RWPE2 (cell line): ENCODE measurements at regions not wholly inside any gene's neighbourhood (a gene's known extent, or its start where the extent isn't known, plus 50 kb on each side); places are given as distances from the start of the nearest gene placed in this dataset.
"Not testable (repeated sequence)": the region's sequence is repeated elsewhere in the genome, so short reads cannot be mapped to it uniquely, and the experiment has no call there.

Experiments
- ATAC-seq: fragments of 200-7000 bp; cut with Tn5 transposase; 3 replicates; pipeline ENCODE4 v1.9.1; 2021; ENCODE audit warnings: low read depth
- DNase-seq: peaks from one replicate; pipeline ENCODE4 v3.0.0-alpha.2; 2020; ENCODE audit warnings: low spot score
- H3K27ac ChIP-seq: fragments of 450-650 bp; 2 replicates; pipeline ENCODE4 v1.5.1; 2017; ENCODE audit warnings: mild to moderate bottlenecking; ENCODE audit not compliant: poor library complexity, severe bottlenecking
- H3K27me3 ChIP-seq: fragments of 250-450 bp; sonication (Bioruptor Pico); 2 replicates; pipeline ENCODE4 v1.5.1; 2021; ENCODE audit warnings: mild to moderate bottlenecking, moderate library complexity; ENCODE audit not compliant: insufficient read depth, poor library complexity, severe bottlenecking
- H3K36me3 ChIP-seq: fragments of 250-450 bp; sonication (Bioruptor Pico); 2 replicates; pipeline ENCODE4 v1.5.1; 2020; ENCODE audit warnings: low read depth, mild to moderate bottlenecking, moderate library complexity
- H3K4me1 ChIP-seq: fragments of 250-450 bp; sonication (Bioruptor Pico); 2 replicates; pipeline ENCODE4 v1.5.1; 2021; ENCODE audit warnings: mild to moderate bottlenecking, moderate library complexity; ENCODE audit not compliant: insufficient read depth, poor library complexity, severe bottlenecking
- H3K4me3 ChIP-seq: fragments of 250-450 bp; sonication (Bioruptor Pico); 2 replicates; pipeline ENCODE4 v1.5.1; 2021; ENCODE audit warnings: mild to moderate bottlenecking, moderate library complexity; ENCODE audit not compliant: severe bottlenecking
- H3K9me3 ChIP-seq: fragments of 250-450 bp; sonication (Bioruptor Pico); 2 replicates; pipeline ENCODE4 v1.5.1; 2021; ENCODE audit warnings: mild to moderate bottlenecking, moderate library complexity; ENCODE audit not compliant: severe bottlenecking
- TF ChIP-seq, protein P1 (sequence below): fragments of 450-650 bp; IDR thresholded peaks from one replicate; pipeline ENCODE4 v1.5.1; 2017; ENCODE audit warnings: mild to moderate bottlenecking, moderate library complexity; ENCODE audit not compliant: poor library complexity, severe bottlenecking

- no peaks in the 10 kb centered on the region for H3K36me3 ChIP-seq
- H3K4me3 ChIP-seq: no peak overlapping the region
- no peaks in the 10 kb centered on the region for H3K9me3 ChIP-seq
- H3K4me1 ChIP-seq: peaks cover 23% of the 10 kb centered on the region
- TF ChIP-seq, protein P1, sequence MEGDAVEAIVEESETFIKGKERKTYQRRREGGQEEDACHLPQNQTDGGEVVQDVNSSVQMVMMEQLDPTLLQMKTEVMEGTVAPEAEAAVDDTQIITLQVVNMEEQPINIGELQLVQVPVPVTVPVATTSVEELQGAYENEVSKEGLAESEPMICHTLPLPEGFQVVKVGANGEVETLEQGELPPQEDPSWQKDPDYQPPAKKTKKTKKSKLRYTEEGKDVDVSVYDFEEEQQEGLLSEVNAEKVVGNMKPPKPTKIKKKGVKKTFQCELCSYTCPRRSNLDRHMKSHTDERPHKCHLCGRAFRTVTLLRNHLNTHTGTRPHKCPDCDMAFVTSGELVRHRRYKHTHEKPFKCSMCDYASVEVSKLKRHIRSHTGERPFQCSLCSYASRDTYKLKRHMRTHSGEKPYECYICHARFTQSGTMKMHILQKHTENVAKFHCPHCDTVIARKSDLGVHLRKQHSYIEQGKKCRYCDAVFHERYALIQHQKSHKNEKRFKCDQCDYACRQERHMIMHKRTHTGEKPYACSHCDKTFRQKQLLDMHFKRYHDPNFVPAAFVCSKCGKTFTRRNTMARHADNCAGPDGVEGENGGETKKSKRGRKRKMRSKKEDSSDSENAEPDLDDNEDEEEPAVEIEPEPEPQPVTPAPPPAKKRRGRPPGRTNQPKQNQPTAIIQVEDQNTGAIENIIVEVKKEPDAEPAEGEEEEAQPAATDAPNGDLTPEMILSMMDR: no peak
- no peaks in the 10 kb centered on the region for H3K27me3 ChIP-seq
- H3K27ac ChIP-seq: no peak overlapping the region
- DNase-seq (no peak), ATAC-seq (no peak)
Observed at GRCh38 chr9:31587146-31587545, 797.3 kb upstream of the ACO1 start.

- H3K27ac ChIP-seq: peak overlapping the region; percentile 20
- TF ChIP-seq, protein P1: no peak
- H3K36me3 ChIP-seq: no peaks in the 10 kb centered on the region
- no peak for DNase-seq
- H3K4me1 ChIP-seq: peaks cover 23% of the 10 kb centered on the region
- no peaks in the 10 kb centered on the region for H3K9me3 ChIP-seq
- H3K27me3 ChIP-seq: no peaks in the 10 kb centered on the region
- ATAC-seq: no peak
- no peak overlapping the region for H3K4me3 ChIP-seq
Observed at GRCh38 chr9:31588006-31588405, 796.4 kb upstream of the ACO1 start.

- ATAC-seq (peak; percentile 72), DNase-seq (no peak)
- H3K4me3 ChIP-seq: no peak overlapping the region
- no peaks in the 10 kb centered on the region for H3K27me3 ChIP-seq
- TF ChIP-seq, protein P1: no peak
- peak overlapping the region; percentile 20 for H3K27ac ChIP-seq
- no peaks in the 10 kb centered on the region for H3K9me3 ChIP-seq
- peaks cover 23% of the 10 kb centered on the region for H3K4me1 ChIP-seq
- no peaks in the 10 kb centered on the region for H3K36me3 ChIP-seq
Observed at GRCh38 chr9:31588756-31589155, 795.7 kb upstream of the ACO1 start.

DNA sequence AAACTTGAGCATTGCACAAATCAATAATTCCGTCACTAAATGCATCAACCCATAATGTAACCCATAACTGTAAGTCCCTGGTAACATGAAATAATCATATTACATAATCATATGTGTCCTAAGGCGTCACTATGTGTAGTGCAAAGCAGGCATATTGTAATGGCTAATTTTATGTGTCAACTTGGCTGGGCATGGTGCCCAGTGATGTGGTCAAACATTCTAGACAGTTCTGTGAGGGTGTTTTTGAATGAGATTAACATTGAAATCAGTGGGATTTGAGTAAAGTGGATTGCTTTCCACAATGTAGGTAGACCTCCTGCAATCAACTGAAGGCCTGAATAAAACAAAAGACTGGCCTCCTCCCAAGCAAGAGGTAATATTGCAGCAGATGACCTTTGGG is 794.4 kb upstream of the ACO1 start:
- DNase-seq: no peak
- TF ChIP-seq, protein P1: no peak
- peak; percentile 57; the same call in 2 of the 3 replicates for ATAC-seq

DNA sequence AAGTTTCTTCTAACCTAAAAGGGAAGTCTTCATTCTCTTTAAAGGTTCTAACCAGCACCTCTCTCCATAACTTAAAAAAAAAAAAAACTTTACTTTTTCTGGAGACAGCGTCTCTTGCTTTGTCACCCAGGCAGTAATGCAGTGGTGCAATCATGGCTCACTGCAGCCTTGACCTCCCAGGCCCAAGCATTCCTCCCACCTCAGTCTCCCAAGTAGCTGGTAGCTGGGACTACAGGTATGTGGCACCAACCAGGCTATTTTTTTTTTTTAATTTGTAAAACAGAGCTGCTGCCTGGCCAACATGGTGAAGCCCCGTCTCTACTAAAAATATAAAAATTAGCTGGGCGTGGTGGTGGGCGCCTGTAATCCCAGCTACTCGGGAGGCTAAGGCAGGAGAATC is 787.4 kb upstream of the ACO1 start:
- H3K4me3 ChIP-seq, H3K36me3 ChIP-seq, ATAC-seq, DNase-seq, H3K9me3 ChIP-seq, H3K27me3 ChIP-seq: not testable (repeated sequence)
- H3K4me1 ChIP-seq: peaks cover 20% of the 10 kb centered on the region
- peak overlapping the region; percentile 88 for H3K27ac ChIP-seq

More for the DNA sequence above, 794.4 kb upstream of the ACO1 start:
- Histone ChIP-seq H3K9me3 (no peaks in the 10 kb centered on the region), H3K27ac (peak overlapping the region; percentile 20), H3K4me1 (peaks cover 23% of the 10 kb centered on the region), H3K4me3 (no peak overlapping the region), H3K36me3 (no peaks in the 10 kb centered on the region), H3K27me3 (no peaks in the 10 kb centered on the region)
